ENCODE measurements at regions not wholly inside any gene's neighbourhood (a gene's known extent, or its start where the extent isn't known, plus 50 kb on each side); places are given as distances from the start of the nearest gene placed in this dataset.

DNA sequence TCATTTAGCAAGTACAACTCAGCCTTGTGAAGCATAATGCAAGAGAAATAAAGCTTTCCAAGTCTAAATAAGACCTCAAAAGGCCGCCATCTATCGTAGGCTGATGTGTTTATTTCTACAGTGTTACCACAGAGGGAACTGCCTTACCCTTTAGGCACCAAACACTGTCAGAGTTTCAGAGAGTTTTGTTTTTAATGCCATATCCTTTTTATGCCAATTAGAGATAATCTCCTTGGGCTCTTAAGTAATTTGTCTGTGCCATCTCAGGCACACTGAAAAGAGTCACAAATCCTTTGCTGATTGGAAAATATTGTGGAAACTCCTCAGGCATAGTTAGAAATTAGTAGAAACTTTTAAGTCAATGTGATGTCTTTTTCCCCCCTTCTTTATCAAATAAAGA lies 797.1 kb downstream of the SLC4A3 start:
- DNase-seq (ENCODE audit: low read depth in 1 of 2, low spot score in 1 of 2): no peak
- Histone ChIP-seq H3K9me3 (ENCODE audit: low read depth) (no peaks in the 10 kb centered on the region), H3K27ac (no peak overlapping the region), H3K27me3 (no peaks in the 10 kb centered on the region), H3K4me3 (no peak overlapping the region), H3K4me1 (ENCODE audit: low read depth) (no peaks in the 10 kb centered on the region), H3K36me3 (no peaks in the 10 kb centered on the region)
- TF ChIP-seq, protein P1, sequence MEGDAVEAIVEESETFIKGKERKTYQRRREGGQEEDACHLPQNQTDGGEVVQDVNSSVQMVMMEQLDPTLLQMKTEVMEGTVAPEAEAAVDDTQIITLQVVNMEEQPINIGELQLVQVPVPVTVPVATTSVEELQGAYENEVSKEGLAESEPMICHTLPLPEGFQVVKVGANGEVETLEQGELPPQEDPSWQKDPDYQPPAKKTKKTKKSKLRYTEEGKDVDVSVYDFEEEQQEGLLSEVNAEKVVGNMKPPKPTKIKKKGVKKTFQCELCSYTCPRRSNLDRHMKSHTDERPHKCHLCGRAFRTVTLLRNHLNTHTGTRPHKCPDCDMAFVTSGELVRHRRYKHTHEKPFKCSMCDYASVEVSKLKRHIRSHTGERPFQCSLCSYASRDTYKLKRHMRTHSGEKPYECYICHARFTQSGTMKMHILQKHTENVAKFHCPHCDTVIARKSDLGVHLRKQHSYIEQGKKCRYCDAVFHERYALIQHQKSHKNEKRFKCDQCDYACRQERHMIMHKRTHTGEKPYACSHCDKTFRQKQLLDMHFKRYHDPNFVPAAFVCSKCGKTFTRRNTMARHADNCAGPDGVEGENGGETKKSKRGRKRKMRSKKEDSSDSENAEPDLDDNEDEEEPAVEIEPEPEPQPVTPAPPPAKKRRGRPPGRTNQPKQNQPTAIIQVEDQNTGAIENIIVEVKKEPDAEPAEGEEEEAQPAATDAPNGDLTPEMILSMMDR (IDR thresholded peaks at IDR 0.05; ENCODE audit: low read depth, low read length): no peak

DNA sequence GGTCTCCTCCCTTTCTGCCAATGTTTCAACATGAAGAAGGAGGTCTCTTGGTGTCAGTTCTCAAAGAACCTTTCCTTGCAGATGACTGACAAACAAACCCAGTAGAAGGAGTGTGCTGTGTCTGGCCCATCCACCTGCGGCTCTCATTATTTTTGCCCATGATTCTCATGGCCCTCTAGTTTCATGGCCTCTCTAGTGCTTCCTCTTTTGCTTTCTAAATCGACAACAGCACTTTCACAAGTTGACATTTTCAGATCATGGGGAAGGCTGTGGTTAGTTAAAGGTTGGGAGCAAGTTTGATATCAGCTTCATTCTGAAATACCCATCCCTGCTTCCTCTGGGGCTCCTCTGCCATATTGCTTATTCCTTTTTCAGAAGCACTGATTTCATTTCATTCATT lies 805.2 kb downstream of the SLC4A3 start:
- H3K9me3 ChIP-seq (ENCODE audit: low read depth): no peaks in the 10 kb centered on the region
- no peak overlapping the region for H3K27ac ChIP-seq
- H3K4me1 ChIP-seq (ENCODE audit: low read depth): no peaks in the 10 kb centered on the region
- no peak for DNase-seq (ENCODE audit: low read depth in 1 of 2, low spot score in 1 of 2)
- no peaks in the 10 kb centered on the region for H3K36me3 ChIP-seq
- no peak overlapping the region for H3K4me3 ChIP-seq
- TF ChIP-seq, protein P1 (IDR thresholded peaks at IDR 0.05; ENCODE audit: low read depth, low read length): no peak
- no peaks in the 10 kb centered on the region for H3K27me3 ChIP-seq

DNA sequence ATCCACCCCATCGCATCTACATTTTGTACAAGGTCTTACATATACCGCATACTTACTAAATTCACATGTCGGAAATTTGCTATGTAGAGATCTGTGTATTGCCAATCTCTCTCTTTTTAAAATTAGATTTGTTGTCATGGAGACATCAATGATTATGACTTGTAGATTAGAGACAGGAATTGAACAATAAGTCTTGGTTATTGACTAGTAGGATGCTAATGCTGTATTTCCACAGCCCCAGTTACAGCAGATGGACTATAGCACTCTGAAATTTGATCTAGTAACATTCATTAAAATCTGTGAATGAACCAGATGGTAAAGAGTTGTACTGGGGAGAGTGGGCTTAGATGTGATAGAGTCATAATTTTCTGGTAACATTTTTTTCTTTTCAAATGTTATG lies 805.7 kb downstream of the SLC4A3 start:
- no peak overlapping the region for H3K27ac ChIP-seq
- H3K4me3 ChIP-seq: no peak overlapping the region
- no peaks in the 10 kb centered on the region for H3K4me1 ChIP-seq (ENCODE audit: low read depth)
- H3K9me3 ChIP-seq (ENCODE audit: low read depth): no peaks in the 10 kb centered on the region
- no peak for DNase-seq (ENCODE audit: low read depth in 1 of 2, low spot score in 1 of 2)
- H3K27me3 ChIP-seq: no peaks in the 10 kb centered on the region
- H3K36me3 ChIP-seq: no peaks in the 10 kb centered on the region
- TF ChIP-seq, protein P1 (IDR thresholded peaks at IDR 0.05; ENCODE audit: low read depth, low read length): no peak

DNA sequence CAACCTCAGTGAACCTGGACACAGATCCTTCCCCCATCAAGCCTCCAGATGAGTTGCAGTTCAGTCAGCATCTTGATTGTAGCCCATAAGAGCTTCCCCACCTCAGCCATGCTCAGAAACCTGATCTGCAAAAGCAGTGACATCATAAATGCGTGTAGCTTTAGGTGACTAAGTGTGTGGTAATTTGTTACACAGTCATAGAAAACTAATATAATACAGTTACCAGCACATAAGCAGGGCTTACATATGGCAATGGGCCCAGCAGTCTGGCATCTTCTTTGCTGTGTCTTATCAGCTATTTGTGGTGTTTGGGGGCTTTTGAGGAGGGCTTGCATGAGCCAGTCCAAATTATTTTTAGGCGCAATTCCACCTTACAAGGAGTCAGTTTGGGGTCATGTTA lies 807.0 kb downstream of the SLC4A3 start:
- no peak overlapping the region for H3K27ac ChIP-seq
- H3K27me3 ChIP-seq: no peaks in the 10 kb centered on the region
- H3K4me1 ChIP-seq (ENCODE audit: low read depth): no peaks in the 10 kb centered on the region
- no peaks in the 10 kb centered on the region for H3K36me3 ChIP-seq
- DNase-seq (ENCODE audit: low read depth in 1 of 2, low spot score in 1 of 2): peak in 1 of 2 donors; percentile 54
- TF ChIP-seq, protein P1 (IDR thresholded peaks at IDR 0.05; ENCODE audit: low read depth, low read length): no peak
- no peaks in the 10 kb centered on the region for H3K9me3 ChIP-seq (ENCODE audit: low read depth)
- H3K4me3 ChIP-seq: no peak overlapping the region

DNA sequence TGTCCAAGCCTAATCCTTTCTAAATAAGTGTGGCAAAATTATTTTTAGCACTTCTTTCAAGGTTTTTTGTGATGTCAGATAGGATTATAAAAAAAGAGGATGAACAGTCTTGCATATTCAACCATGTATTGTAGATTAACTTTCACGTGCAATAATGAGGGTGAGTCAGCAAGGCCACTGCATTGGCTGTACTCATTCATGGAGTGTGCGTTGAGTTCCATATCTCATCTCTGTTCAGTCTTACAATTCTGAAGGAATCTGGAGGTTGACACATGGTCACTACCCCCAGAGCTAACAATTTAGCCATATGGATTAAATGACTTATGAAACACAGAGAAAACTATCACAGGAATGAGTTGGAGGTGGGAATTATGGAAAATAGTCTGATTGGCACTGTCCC lies 810.5 kb downstream of the SLC4A3 start:
- Histone ChIP-seq H3K36me3 (no peaks in the 10 kb centered on the region), H3K9me3 (ENCODE audit: low read depth) (no peaks in the 10 kb centered on the region), H3K4me1 (ENCODE audit: low read depth) (no peaks in the 10 kb centered on the region), H3K27ac (no peak overlapping the region), H3K4me3 (no peak overlapping the region), H3K27me3 (no peaks in the 10 kb centered on the region)
- peak in 1 of 2 donors; percentile 19 for DNase-seq (ENCODE audit: low read depth in 1 of 2, low spot score in 1 of 2)
- TF ChIP-seq, protein P1 (IDR thresholded peaks at IDR 0.05; ENCODE audit: low read depth, low read length): no peak

DNA sequence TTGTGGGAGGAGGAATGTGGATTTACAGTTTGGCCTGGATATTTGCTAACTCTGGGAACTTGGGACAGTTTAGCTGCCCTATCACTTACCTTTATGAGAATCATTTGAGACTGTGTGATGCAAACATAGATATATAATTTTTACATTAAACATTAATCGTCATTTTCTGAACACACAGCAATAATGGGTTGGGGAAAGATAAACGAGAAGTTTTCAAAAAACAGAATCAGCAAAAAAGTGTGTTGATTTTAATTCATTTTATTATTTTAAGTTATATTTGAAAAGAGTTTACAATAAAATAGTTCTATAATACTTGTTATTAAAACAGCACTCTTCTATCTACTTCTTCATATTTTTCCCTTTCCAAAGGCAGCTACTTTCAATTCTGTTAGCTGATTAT lies 813.3 kb downstream of the SLC4A3 start:
- no peaks in the 10 kb centered on the region for H3K9me3 ChIP-seq (ENCODE audit: low read depth)
- H3K27me3 ChIP-seq: no peaks in the 10 kb centered on the region
- no peak overlapping the region for H3K4me3 ChIP-seq
- no peak overlapping the region for H3K27ac ChIP-seq
- TF ChIP-seq, protein P1 (IDR thresholded peaks at IDR 0.05; ENCODE audit: low read depth, low read length): no peak
- no peak for DNase-seq (ENCODE audit: low read depth in 1 of 2, low spot score in 1 of 2)
- H3K36me3 ChIP-seq: no peaks in the 10 kb centered on the region
- H3K4me1 ChIP-seq (ENCODE audit: low read depth): no peaks in the 10 kb centered on the region

Measured in cardiac muscle cell (in vitro differentiated cells and primary cell).